ENCODE measurements at regions not wholly inside any gene's neighbourhood (a gene's known extent, or its start where the extent isn't known, plus 50 kb on each side); places are given as distances from the start of the nearest gene placed in this dataset.

DNA sequence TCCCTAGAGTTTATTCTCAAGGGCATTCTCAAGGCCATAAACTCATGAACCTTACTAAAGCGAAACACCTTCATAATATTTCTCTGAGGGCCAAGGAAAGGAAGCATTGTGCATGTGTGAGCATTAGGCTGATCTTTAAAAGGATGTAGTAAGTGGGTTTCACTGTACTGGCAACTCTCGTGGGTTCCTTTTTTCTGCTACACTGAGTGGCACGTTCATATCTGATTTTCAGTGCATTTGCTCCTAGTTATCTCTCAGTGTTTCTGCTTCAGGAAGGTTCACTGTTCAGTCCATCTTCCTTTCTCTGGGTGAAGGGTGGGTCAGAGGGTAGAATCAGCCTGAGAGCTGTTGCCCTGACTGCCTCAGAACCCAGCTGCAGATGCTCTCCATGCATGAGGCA, 192.8 kb upstream of the ADGRL2 start:
- peaks cover 0 to 6% (median 5%) of the 10 kb centered on the region in 7 donors for H3K9me3 Mint-ChIP-seq
- no peak overlapping the region for H3K9ac ChIP-seq (ENCODE audit: insufficient read depth, low read length, poor library complexity, severe bottlenecking)
- H3K27me3 Mint-ChIP-seq (ENCODE audit: low read depth in 3 of 3) = peaks cover 0 to 2% (median 0%) of the 10 kb centered on the region in 3 donors
- 60% methylated on average over 1 of the region's 3 CpGs for WGBS (ENCODE audit: insufficient coverage)
- TF ChIP-seq, protein P1, sequence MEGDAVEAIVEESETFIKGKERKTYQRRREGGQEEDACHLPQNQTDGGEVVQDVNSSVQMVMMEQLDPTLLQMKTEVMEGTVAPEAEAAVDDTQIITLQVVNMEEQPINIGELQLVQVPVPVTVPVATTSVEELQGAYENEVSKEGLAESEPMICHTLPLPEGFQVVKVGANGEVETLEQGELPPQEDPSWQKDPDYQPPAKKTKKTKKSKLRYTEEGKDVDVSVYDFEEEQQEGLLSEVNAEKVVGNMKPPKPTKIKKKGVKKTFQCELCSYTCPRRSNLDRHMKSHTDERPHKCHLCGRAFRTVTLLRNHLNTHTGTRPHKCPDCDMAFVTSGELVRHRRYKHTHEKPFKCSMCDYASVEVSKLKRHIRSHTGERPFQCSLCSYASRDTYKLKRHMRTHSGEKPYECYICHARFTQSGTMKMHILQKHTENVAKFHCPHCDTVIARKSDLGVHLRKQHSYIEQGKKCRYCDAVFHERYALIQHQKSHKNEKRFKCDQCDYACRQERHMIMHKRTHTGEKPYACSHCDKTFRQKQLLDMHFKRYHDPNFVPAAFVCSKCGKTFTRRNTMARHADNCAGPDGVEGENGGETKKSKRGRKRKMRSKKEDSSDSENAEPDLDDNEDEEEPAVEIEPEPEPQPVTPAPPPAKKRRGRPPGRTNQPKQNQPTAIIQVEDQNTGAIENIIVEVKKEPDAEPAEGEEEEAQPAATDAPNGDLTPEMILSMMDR (IDR thresholded peaks at IDR 0.05) = no peak
- H3K4me3 ChIP-seq (replicated peaks in 1 of 3; ENCODE audit: low read depth in 2 of 3, low read length in 3 of 3) = no peak overlapping the region
- H3K4me3 Mint-ChIP-seq = no peak overlapping the region
- H3K36me3 Mint-ChIP-seq = no peaks in the 10 kb centered on the region
- H3K27ac Mint-ChIP-seq = no peak overlapping the region
- no peak overlapping the region for H3K4me2 ChIP-seq (replicated peaks; ENCODE audit: extremely low read depth, low read length, poor library complexity, severe bottlenecking)
- no peaks in the 10 kb centered on the region for H3K36me3 ChIP-seq (replicated peaks in 1 of 2; ENCODE audit: control insufficient read depth in 1 of 2, insufficient read depth in 2 of 2, low read length in 2 of 2)
- no peak overlapping the region for H2AFZ ChIP-seq (ENCODE audit: insufficient read depth, low read depth, low read length, poor library complexity, severe bottlenecking)
- no peak overlapping the region for H3K27ac ChIP-seq (ENCODE audit: low read depth in 1 of 2, low read length in 2 of 2)
- no peaks in the 10 kb centered on the region for H4K20me1 ChIP-seq (ENCODE audit: insufficient read depth, low read length)
- intact Hi-C loops (cut with micrococcal nuclease) = no loop called here
- no peaks in the 10 kb centered on the region for H3K4me1 Mint-ChIP-seq
- H3K4me1 ChIP-seq (ENCODE audit: control insufficient read depth in 1 of 2, insufficient read depth in 2 of 2, low read length in 2 of 2) = no peaks in the 10 kb centered on the region
- no peak for DNase-seq
- peaks cover 0 to 4% of the 10 kb centered on the region in 2 donors for H3K9me3 ChIP-seq (replicated peaks in 1 of 2; ENCODE audit: control insufficient read depth in 1 of 2, insufficient read depth in 1 of 2, low read length in 2 of 2)
- H3K27me3 ChIP-seq (ENCODE audit: control insufficient read depth in 2 of 2, insufficient read depth in 2 of 2, low read length in 2 of 2) = no peaks in the 10 kb centered on the region
- no peaks in the 10 kb centered on the region for H3K79me2 ChIP-seq (ENCODE audit: insufficient read depth, low read length)

DNA sequence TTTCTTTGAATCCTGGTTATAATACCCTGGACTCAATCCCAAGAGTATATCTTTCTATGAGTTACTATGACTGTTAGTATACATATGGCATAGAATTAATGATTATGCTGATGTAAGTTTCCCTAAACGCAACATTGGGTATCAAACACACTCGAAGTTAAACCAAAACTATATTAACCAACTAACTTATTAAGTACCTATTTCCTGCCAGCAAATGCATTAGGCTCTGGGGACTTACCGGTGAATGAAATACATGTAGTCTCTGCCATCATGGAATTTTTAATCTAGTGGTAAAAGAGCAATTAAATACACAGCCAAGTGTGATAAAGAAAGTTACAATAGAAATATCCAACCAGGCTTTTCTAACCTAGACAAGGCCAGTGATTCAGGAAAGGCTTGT, 193.6 kb upstream of the ADGRL2 start:
- no peak overlapping the region for H2AFZ ChIP-seq (ENCODE audit: insufficient read depth, low read depth, low read length, poor library complexity, severe bottlenecking)
- no peak for DNase-seq
- H3K4me2 ChIP-seq (replicated peaks; ENCODE audit: extremely low read depth, low read length, poor library complexity, severe bottlenecking) = no peak overlapping the region
- H3K27me3 Mint-ChIP-seq (ENCODE audit: low read depth in 3 of 3) = peaks cover 0 to 2% (median 0%) of the 10 kb centered on the region in 3 donors
- H3K79me2 ChIP-seq (ENCODE audit: insufficient read depth, low read length) = no peaks in the 10 kb centered on the region
- no CpG with 5 or more reads among the region's 3 CpGs for WGBS (ENCODE audit: insufficient coverage)
- no peaks in the 10 kb centered on the region for H3K4me1 ChIP-seq (ENCODE audit: control insufficient read depth in 1 of 2, insufficient read depth in 2 of 2, low read length in 2 of 2)
- peaks cover 0 to 8% (median 5%) of the 10 kb centered on the region in 7 donors for H3K9me3 Mint-ChIP-seq
- TF ChIP-seq, protein P1 (IDR thresholded peaks at IDR 0.05) = no peak
- H3K36me3 Mint-ChIP-seq = no peaks in the 10 kb centered on the region
- intact Hi-C loops (cut with micrococcal nuclease) = no loop called here
- no peaks in the 10 kb centered on the region for H3K36me3 ChIP-seq (replicated peaks in 1 of 2; ENCODE audit: control insufficient read depth in 1 of 2, insufficient read depth in 2 of 2, low read length in 2 of 2)
- H3K9ac ChIP-seq (ENCODE audit: insufficient read depth, low read length, poor library complexity, severe bottlenecking) = no peak overlapping the region
- peaks cover 0 to 4% of the 10 kb centered on the region in 2 donors for H3K9me3 ChIP-seq (replicated peaks in 1 of 2; ENCODE audit: control insufficient read depth in 1 of 2, insufficient read depth in 1 of 2, low read length in 2 of 2)
- H4K20me1 ChIP-seq (ENCODE audit: insufficient read depth, low read length) = no peaks in the 10 kb centered on the region
- H3K4me3 ChIP-seq (replicated peaks in 1 of 3; ENCODE audit: low read depth in 2 of 3, low read length in 3 of 3) = no peak overlapping the region
- H3K27me3 ChIP-seq (ENCODE audit: control insufficient read depth in 2 of 2, insufficient read depth in 2 of 2, low read length in 2 of 2) = no peaks in the 10 kb centered on the region
- H3K27ac ChIP-seq (ENCODE audit: low read depth in 1 of 2, low read length in 2 of 2) = no peak overlapping the region
- H3K27ac Mint-ChIP-seq = no peak overlapping the region
- no peak overlapping the region for H3K4me3 Mint-ChIP-seq
- H3K4me1 Mint-ChIP-seq = no peaks in the 10 kb centered on the region
